Hepatocyte (in vitro differentiated cells): ENCODE measurements at regions not wholly inside any gene's neighbourhood (a gene's known extent, or its start where the extent isn't known, plus 50 kb on each side); places are given as distances from the start of the nearest gene placed in this dataset.

Experiments used
- EZH2phosphoT487 ChIP-seq: fragments of 200-600 bp; sonication (generic); IDR thresholded peaks from one replicate; pipeline ENCODE4 v1.6.1; 2018; ENCODE audit warnings: antibody characterized with exemption, mild to moderate bottlenecking, low read depth, moderate library complexity; ENCODE audit not compliant: unreplicated experiment, severe bottlenecking
- TF ChIP-seq, protein P1 (sequence below): fragments of 200-600 bp; sonication (generic); IDR thresholded peaks from 2 replicates; pipeline ENCODE4 v1.5.1; 2016; ENCODE audit warnings: antibody characterized with exemption, mild to moderate bottlenecking; ENCODE audit not compliant: poor library complexity

GRCh38 chr11:135073870-135074269 lies 661.8 kb upstream of the B3GAT1 start:
- TF ChIP-seq, protein P1, sequence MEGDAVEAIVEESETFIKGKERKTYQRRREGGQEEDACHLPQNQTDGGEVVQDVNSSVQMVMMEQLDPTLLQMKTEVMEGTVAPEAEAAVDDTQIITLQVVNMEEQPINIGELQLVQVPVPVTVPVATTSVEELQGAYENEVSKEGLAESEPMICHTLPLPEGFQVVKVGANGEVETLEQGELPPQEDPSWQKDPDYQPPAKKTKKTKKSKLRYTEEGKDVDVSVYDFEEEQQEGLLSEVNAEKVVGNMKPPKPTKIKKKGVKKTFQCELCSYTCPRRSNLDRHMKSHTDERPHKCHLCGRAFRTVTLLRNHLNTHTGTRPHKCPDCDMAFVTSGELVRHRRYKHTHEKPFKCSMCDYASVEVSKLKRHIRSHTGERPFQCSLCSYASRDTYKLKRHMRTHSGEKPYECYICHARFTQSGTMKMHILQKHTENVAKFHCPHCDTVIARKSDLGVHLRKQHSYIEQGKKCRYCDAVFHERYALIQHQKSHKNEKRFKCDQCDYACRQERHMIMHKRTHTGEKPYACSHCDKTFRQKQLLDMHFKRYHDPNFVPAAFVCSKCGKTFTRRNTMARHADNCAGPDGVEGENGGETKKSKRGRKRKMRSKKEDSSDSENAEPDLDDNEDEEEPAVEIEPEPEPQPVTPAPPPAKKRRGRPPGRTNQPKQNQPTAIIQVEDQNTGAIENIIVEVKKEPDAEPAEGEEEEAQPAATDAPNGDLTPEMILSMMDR, result no peak
- no peak for TF ChIP-seq EZH2phosphoT487
